ENCODE measurements at regions not wholly inside any gene's neighbourhood (a gene's known extent, or its start where the extent isn't known, plus 50 kb on each side); places are given as distances from the start of the nearest gene placed in this dataset.

GRCh38 chr13:81597101-81597500 is 1256.2 kb upstream of the SPRY2 start:
- Histone ChIP-seq H3K4me3 (ENCODE audit: low read length in 2 of 2) (no peak overlapping the region), H3K36me3 (ENCODE audit: control insufficient read depth in 2 of 2, insufficient read depth in 2 of 2, low read length in 2 of 2) (no peaks in the 10 kb centered on the region), H3K27ac (ENCODE audit: low read depth in 2 of 2, low read length in 2 of 2) (no peak overlapping the region), H3K4me1 (ENCODE audit: control insufficient read depth in 2 of 2, insufficient read depth in 2 of 2, low read length in 2 of 2) (no peaks in the 10 kb centered on the region), H3K9me3 (ENCODE audit: control insufficient read depth in 2 of 2, low read length in 2 of 2) (no peaks in the 10 kb centered on the region), H3K27me3 (ENCODE audit: control insufficient read depth in 2 of 2, insufficient read depth in 2 of 2, low read length in 2 of 2) (no peaks in the 10 kb centered on the region), H3K9ac (ENCODE audit: low read depth in 1 of 2, low read length in 2 of 2) (no peak overlapping the region)

- Histone ChIP-seq H3K4me3 (ENCODE audit: low read length in 2 of 2) (no peak overlapping the region), H3K4me1 (ENCODE audit: control insufficient read depth in 2 of 2, insufficient read depth in 2 of 2, low read length in 2 of 2) (no peaks in the 10 kb centered on the region), H3K9me3 (ENCODE audit: control insufficient read depth in 2 of 2, low read length in 2 of 2) (no peaks in the 10 kb centered on the region), H3K9ac (ENCODE audit: low read depth in 1 of 2, low read length in 2 of 2) (no peak overlapping the region), H3K36me3 (ENCODE audit: control insufficient read depth in 2 of 2, insufficient read depth in 2 of 2, low read length in 2 of 2) (no peaks in the 10 kb centered on the region), H3K27ac (ENCODE audit: low read depth in 2 of 2, low read length in 2 of 2) (no peak overlapping the region), H3K27me3 (ENCODE audit: control insufficient read depth in 2 of 2, insufficient read depth in 2 of 2, low read length in 2 of 2) (no peaks in the 10 kb centered on the region)
These were observed 1255.4 kb upstream of the SPRY2 start for GRCh38 chr13:81596224-81596753.

- Histone ChIP-seq H3K9me3 (ENCODE audit: control insufficient read depth in 2 of 2, low read length in 2 of 2) (no peaks in the 10 kb centered on the region), H3K27ac (ENCODE audit: low read depth in 2 of 2, low read length in 2 of 2) (no peak overlapping the region), H3K27me3 (ENCODE audit: control insufficient read depth in 2 of 2, insufficient read depth in 2 of 2, low read length in 2 of 2) (no peaks in the 10 kb centered on the region), H3K36me3 (ENCODE audit: control insufficient read depth in 2 of 2, insufficient read depth in 2 of 2, low read length in 2 of 2) (no peaks in the 10 kb centered on the region), H3K9ac (ENCODE audit: low read depth in 1 of 2, low read length in 2 of 2) (no peak overlapping the region), H3K4me1 (ENCODE audit: control insufficient read depth in 2 of 2, insufficient read depth in 2 of 2, low read length in 2 of 2) (no peaks in the 10 kb centered on the region), H3K4me3 (ENCODE audit: low read length in 2 of 2) (no peak overlapping the region)
These were observed 1250.7 kb upstream of the SPRY2 start for GRCh38 chr13:81591528-81592220.

GRCh38 chr13:81582381-81582780 is 1241.5 kb upstream of the SPRY2 start:
- Histone ChIP-seq H3K36me3 (ENCODE audit: control insufficient read depth in 2 of 2, insufficient read depth in 2 of 2, low read length in 2 of 2) (no peaks in the 10 kb centered on the region), H3K27me3 (ENCODE audit: control insufficient read depth in 2 of 2, insufficient read depth in 2 of 2, low read length in 2 of 2) (no peaks in the 10 kb centered on the region), H3K9me3 (ENCODE audit: control insufficient read depth in 2 of 2, low read length in 2 of 2) (no peaks in the 10 kb centered on the region), H3K4me1 (ENCODE audit: control insufficient read depth in 2 of 2, insufficient read depth in 2 of 2, low read length in 2 of 2) (no peaks in the 10 kb centered on the region), H3K27ac (ENCODE audit: low read depth in 2 of 2, low read length in 2 of 2) (no peak overlapping the region), H3K4me3 (ENCODE audit: low read length in 2 of 2) (no peak overlapping the region), H3K9ac (ENCODE audit: low read depth in 1 of 2, low read length in 2 of 2) (no peak overlapping the region)

GRCh38 chr13:81577601-81578195 is 1236.8 kb upstream of the SPRY2 start:
- Histone ChIP-seq H3K36me3 (ENCODE audit: control insufficient read depth in 2 of 2, insufficient read depth in 2 of 2, low read length in 2 of 2) (no peaks in the 10 kb centered on the region), H3K9ac (ENCODE audit: low read depth in 1 of 2, low read length in 2 of 2) (no peak overlapping the region), H3K4me1 (ENCODE audit: control insufficient read depth in 2 of 2, insufficient read depth in 2 of 2, low read length in 2 of 2) (no peaks in the 10 kb centered on the region), H3K27me3 (ENCODE audit: control insufficient read depth in 2 of 2, insufficient read depth in 2 of 2, low read length in 2 of 2) (no peaks in the 10 kb centered on the region), H3K9me3 (ENCODE audit: control insufficient read depth in 2 of 2, low read length in 2 of 2) (no peaks in the 10 kb centered on the region), H3K4me3 (ENCODE audit: low read length in 2 of 2) (no peak overlapping the region), H3K27ac (ENCODE audit: low read depth in 2 of 2, low read length in 2 of 2) (no peak overlapping the region)

- no peaks in the 10 kb centered on the region for H3K36me3 ChIP-seq (ENCODE audit: control insufficient read depth in 2 of 2, insufficient read depth in 2 of 2, low read length in 2 of 2)
- H3K9me3 ChIP-seq (ENCODE audit: control insufficient read depth in 2 of 2, low read length in 2 of 2), result no peaks in the 10 kb centered on the region
- no peak overlapping the region for H3K27ac ChIP-seq (ENCODE audit: low read depth in 2 of 2, low read length in 2 of 2)
- no peaks in the 10 kb centered on the region for H3K27me3 ChIP-seq (ENCODE audit: control insufficient read depth in 2 of 2, insufficient read depth in 2 of 2, low read length in 2 of 2)
- H3K4me1 ChIP-seq (ENCODE audit: control insufficient read depth in 2 of 2, insufficient read depth in 2 of 2, low read length in 2 of 2), result no peaks in the 10 kb centered on the region
- no peak overlapping the region for H3K9ac ChIP-seq (ENCODE audit: low read depth in 1 of 2, low read length in 2 of 2)
- H3K4me3 ChIP-seq (ENCODE audit: low read length in 2 of 2), result no peak overlapping the region
These were observed 1227.9 kb upstream of the SPRY2 start for GRCh38 chr13:81568824-81569223.

- H3K27ac ChIP-seq (ENCODE audit: low read depth in 2 of 2, low read length in 2 of 2), result no peak overlapping the region
- no peaks in the 10 kb centered on the region for H3K9me3 ChIP-seq (ENCODE audit: control insufficient read depth in 2 of 2, low read length in 2 of 2)
- H3K9ac ChIP-seq (ENCODE audit: low read depth in 1 of 2, low read length in 2 of 2), result no peak overlapping the region
- no peaks in the 10 kb centered on the region for H3K27me3 ChIP-seq (ENCODE audit: control insufficient read depth in 2 of 2, insufficient read depth in 2 of 2, low read length in 2 of 2)
- no peaks in the 10 kb centered on the region for H3K4me1 ChIP-seq (ENCODE audit: control insufficient read depth in 2 of 2, insufficient read depth in 2 of 2, low read length in 2 of 2)
- H3K36me3 ChIP-seq (ENCODE audit: control insufficient read depth in 2 of 2, insufficient read depth in 2 of 2, low read length in 2 of 2), result no peaks in the 10 kb centered on the region
- H3K4me3 ChIP-seq (ENCODE audit: low read length in 2 of 2), result no peak overlapping the region
These were observed 1224.9 kb upstream of the SPRY2 start for GRCh38 chr13:81565849-81566248.

- Histone ChIP-seq H3K4me3 (ENCODE audit: low read length in 2 of 2) (no peak overlapping the region), H3K36me3 (ENCODE audit: control insufficient read depth in 2 of 2, insufficient read depth in 2 of 2, low read length in 2 of 2) (no peaks in the 10 kb centered on the region), H3K4me1 (ENCODE audit: control insufficient read depth in 2 of 2, insufficient read depth in 2 of 2, low read length in 2 of 2) (no peaks in the 10 kb centered on the region), H3K27me3 (ENCODE audit: control insufficient read depth in 2 of 2, insufficient read depth in 2 of 2, low read length in 2 of 2) (no peaks in the 10 kb centered on the region), H3K9ac (ENCODE audit: low read depth in 1 of 2, low read length in 2 of 2) (no peak overlapping the region), H3K27ac (ENCODE audit: low read depth in 2 of 2, low read length in 2 of 2) (no peak overlapping the region), H3K9me3 (ENCODE audit: control insufficient read depth in 2 of 2, low read length in 2 of 2) (no peaks in the 10 kb centered on the region)
These were observed 1222.2 kb upstream of the SPRY2 start for GRCh38 chr13:81563091-81563490.

- Histone ChIP-seq H3K27ac (ENCODE audit: low read depth in 2 of 2, low read length in 2 of 2) (no peak overlapping the region), H3K4me3 (ENCODE audit: low read length in 2 of 2) (no peak overlapping the region), H3K9ac (ENCODE audit: low read depth in 1 of 2, low read length in 2 of 2) (no peak overlapping the region), H3K9me3 (ENCODE audit: control insufficient read depth in 2 of 2, low read length in 2 of 2) (no peaks in the 10 kb centered on the region), H3K4me1 (ENCODE audit: control insufficient read depth in 2 of 2, insufficient read depth in 2 of 2, low read length in 2 of 2) (no peaks in the 10 kb centered on the region), H3K36me3 (ENCODE audit: control insufficient read depth in 2 of 2, insufficient read depth in 2 of 2, low read length in 2 of 2) (no peaks in the 10 kb centered on the region), H3K27me3 (ENCODE audit: control insufficient read depth in 2 of 2, insufficient read depth in 2 of 2, low read length in 2 of 2) (no peaks in the 10 kb centered on the region)
These were observed 1221.7 kb upstream of the SPRY2 start for GRCh38 chr13:81562598-81562997.

GRCh38 chr13:81551036-81551435 is 1210.1 kb upstream of the SPRY2 start:
- Histone ChIP-seq H3K9me3 (ENCODE audit: control insufficient read depth in 2 of 2, low read length in 2 of 2) (peaks cover 0 to 2% of the 10 kb centered on the region in 2 donors), H3K4me1 (ENCODE audit: control insufficient read depth in 2 of 2, insufficient read depth in 2 of 2, low read length in 2 of 2) (no peaks in the 10 kb centered on the region), H3K9ac (ENCODE audit: low read depth in 1 of 2, low read length in 2 of 2) (no peak overlapping the region), H3K4me3 (ENCODE audit: low read length in 2 of 2) (no peak overlapping the region), H3K36me3 (ENCODE audit: control insufficient read depth in 2 of 2, insufficient read depth in 2 of 2, low read length in 2 of 2) (no peaks in the 10 kb centered on the region), H3K27ac (ENCODE audit: low read depth in 2 of 2, low read length in 2 of 2) (no peak overlapping the region), H3K27me3 (ENCODE audit: control insufficient read depth in 2 of 2, insufficient read depth in 2 of 2, low read length in 2 of 2) (no peaks in the 10 kb centered on the region)

All from mucosa of rectum (tissue), 2 donors.